ENCODE measurements at regions not wholly inside any gene's neighbourhood (a gene's known extent, or its start where the extent isn't known, plus 50 kb on each side); places are given as distances from the start of the nearest gene placed in this dataset.
"Not testable (repeated sequence)": the region's sequence is repeated elsewhere in the genome, so short reads cannot be mapped to it uniquely, and the experiment has no call there.

DNA sequence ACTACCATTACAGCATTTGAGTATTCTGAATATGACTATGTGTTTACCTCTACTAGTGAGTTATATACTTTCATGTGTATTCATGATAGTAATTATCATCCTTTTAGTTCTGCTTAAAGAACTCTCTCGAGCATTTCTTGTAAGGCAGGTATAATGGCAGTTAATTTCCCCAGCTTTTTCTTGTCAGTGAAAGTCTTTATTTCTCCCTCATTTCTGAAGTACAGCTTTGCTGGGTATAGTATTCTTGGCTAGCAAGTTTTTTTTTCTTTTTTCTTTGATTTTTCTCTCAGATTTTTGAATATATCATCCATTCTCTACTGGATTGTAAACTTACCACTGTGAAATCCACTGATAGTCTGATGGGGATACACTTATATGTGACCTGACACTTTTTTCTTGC, 165.9 kb upstream of the ARHGAP5 start:
- no peak overlapping the region for H3K4me2 ChIP-seq (ENCODE audit: low read depth, low read length, poor library complexity, severe bottlenecking)
- H3K4me3 ChIP-seq (ENCODE audit: low read length, poor library complexity, severe bottlenecking), result no peak overlapping the region
- no peaks in the 10 kb centered on the region for H3F3A ChIP-seq (ENCODE audit: low read depth)
- TF ChIP-seq, protein P1, sequence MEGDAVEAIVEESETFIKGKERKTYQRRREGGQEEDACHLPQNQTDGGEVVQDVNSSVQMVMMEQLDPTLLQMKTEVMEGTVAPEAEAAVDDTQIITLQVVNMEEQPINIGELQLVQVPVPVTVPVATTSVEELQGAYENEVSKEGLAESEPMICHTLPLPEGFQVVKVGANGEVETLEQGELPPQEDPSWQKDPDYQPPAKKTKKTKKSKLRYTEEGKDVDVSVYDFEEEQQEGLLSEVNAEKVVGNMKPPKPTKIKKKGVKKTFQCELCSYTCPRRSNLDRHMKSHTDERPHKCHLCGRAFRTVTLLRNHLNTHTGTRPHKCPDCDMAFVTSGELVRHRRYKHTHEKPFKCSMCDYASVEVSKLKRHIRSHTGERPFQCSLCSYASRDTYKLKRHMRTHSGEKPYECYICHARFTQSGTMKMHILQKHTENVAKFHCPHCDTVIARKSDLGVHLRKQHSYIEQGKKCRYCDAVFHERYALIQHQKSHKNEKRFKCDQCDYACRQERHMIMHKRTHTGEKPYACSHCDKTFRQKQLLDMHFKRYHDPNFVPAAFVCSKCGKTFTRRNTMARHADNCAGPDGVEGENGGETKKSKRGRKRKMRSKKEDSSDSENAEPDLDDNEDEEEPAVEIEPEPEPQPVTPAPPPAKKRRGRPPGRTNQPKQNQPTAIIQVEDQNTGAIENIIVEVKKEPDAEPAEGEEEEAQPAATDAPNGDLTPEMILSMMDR (conservative IDR thresholded peaks at IDR 0.05; ENCODE audit: low read length), result no peak
- no peak for TF ChIP-seq EZH2phosphoT487 (IDR thresholded peaks at IDR 0.05; ENCODE audit: borderline replicate concordance)
- H4K20me1 ChIP-seq (ENCODE audit: insufficient read depth, low read length, poor library complexity, severe bottlenecking), result no peaks in the 10 kb centered on the region
- H2AFZ ChIP-seq (ENCODE audit: low read length), result no peak overlapping the region
- H3K79me2 ChIP-seq (ENCODE audit: insufficient read depth, low read length), result no peaks in the 10 kb centered on the region
- no peaks in the 10 kb centered on the region for H3K27me3 ChIP-seq (ENCODE audit: insufficient read depth, low read length, poor library complexity, severe bottlenecking)
- no peaks in the 10 kb centered on the region for H3K9me2 ChIP-seq (replicated peaks; ENCODE audit: low read depth, low read length)
- H3K4me1 ChIP-seq (ENCODE audit: insufficient read depth, low read length, poor library complexity, severe bottlenecking), result no peaks in the 10 kb centered on the region
- H3K9ac ChIP-seq (ENCODE audit: low read depth, low read length, poor library complexity, severe bottlenecking), result no peak overlapping the region
- H3K9me3 ChIP-seq (ENCODE audit: insufficient read depth, low read depth, low read length), result peaks cover 13% of the 10 kb centered on the region; the same call in 1 of the 2 replicates
- no peaks in the 10 kb centered on the region for H3K36me3 ChIP-seq (ENCODE audit: insufficient read depth, low read length)

DNA sequence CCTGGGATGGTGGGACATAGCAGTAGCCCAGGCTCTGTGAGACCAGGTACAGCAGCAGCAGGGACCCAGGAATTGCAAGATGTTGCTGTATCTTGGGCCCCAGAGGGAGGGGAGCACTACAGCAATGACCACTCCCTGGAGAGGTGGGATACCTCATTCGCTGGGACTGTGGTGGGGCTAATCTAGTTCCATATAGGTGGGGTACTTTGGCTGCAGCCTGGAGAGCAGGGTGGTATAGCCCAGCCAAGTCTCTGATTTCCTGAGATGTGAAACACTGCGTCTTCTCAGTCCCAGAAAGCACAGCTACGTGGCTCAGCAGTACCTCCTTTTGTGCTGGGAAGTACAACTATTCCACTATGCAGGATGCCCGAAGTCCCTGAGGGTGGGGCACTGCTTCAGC, 163.7 kb upstream of the ARHGAP5 start:
- peaks cover 13% of the 10 kb centered on the region; the same call in 1 of the 2 replicates for H3K9me3 ChIP-seq (ENCODE audit: insufficient read depth, low read depth, low read length)
- H3K4me3 ChIP-seq (ENCODE audit: low read length, poor library complexity, severe bottlenecking), result no peak overlapping the region
- no peaks in the 10 kb centered on the region for H3K36me3 ChIP-seq (ENCODE audit: insufficient read depth, low read length)
- H3K4me2 ChIP-seq (ENCODE audit: low read depth, low read length, poor library complexity, severe bottlenecking), result no peak overlapping the region
- H3K4me1 ChIP-seq (ENCODE audit: insufficient read depth, low read length, poor library complexity, severe bottlenecking), result no peaks in the 10 kb centered on the region
- H4K20me1 ChIP-seq (ENCODE audit: insufficient read depth, low read length, poor library complexity, severe bottlenecking), result no peaks in the 10 kb centered on the region
- no peaks in the 10 kb centered on the region for H3K9me2 ChIP-seq (replicated peaks; ENCODE audit: low read depth, low read length)
- H3K79me2 ChIP-seq (ENCODE audit: insufficient read depth, low read length), result no peaks in the 10 kb centered on the region
- no peak overlapping the region for H2AFZ ChIP-seq (ENCODE audit: low read length)
- no peak overlapping the region for H3K9ac ChIP-seq (ENCODE audit: low read depth, low read length, poor library complexity, severe bottlenecking)
- no peak for TF ChIP-seq EZH2phosphoT487 (IDR thresholded peaks at IDR 0.05; ENCODE audit: borderline replicate concordance)
- TF ChIP-seq, protein P1 (conservative IDR thresholded peaks at IDR 0.05; ENCODE audit: low read length), result no peak
- H3K27me3 ChIP-seq (ENCODE audit: insufficient read depth, low read length, poor library complexity, severe bottlenecking), result no peaks in the 10 kb centered on the region
- no peaks in the 10 kb centered on the region for H3F3A ChIP-seq (ENCODE audit: low read depth)

DNA sequence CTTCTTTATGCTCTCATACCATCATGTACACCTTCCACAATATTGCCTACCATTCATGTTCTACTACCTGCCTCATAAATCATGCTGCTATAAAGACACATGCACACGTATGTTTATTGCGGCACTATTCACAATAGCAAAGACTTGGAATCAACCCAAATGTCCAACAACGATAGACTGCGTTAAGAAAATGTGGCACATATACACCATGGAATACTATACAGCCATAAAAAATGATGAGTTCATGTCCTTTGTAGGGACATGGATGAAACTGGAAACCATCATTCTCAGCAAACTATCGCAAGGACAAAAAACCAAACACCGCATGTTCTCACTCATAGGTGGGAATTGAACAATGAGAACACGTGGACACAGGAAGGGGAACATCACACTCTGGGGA, 158.8 kb upstream of the ARHGAP5 start:
- H3F3A ChIP-seq (ENCODE audit: low read depth); H3K9me3 ChIP-seq (ENCODE audit: insufficient read depth, low read depth, low read length); H3K4me2 ChIP-seq (ENCODE audit: low read depth, low read length, poor library complexity, severe bottlenecking); H3K4me3 ChIP-seq (ENCODE audit: low read length, poor library complexity, severe bottlenecking); H3K4me1 ChIP-seq (ENCODE audit: insufficient read depth, low read length, poor library complexity, severe bottlenecking); H3K79me2 ChIP-seq (ENCODE audit: insufficient read depth, low read length); H3K36me3 ChIP-seq (ENCODE audit: insufficient read depth, low read length); H3K27me3 ChIP-seq (ENCODE audit: insufficient read depth, low read length, poor library complexity, severe bottlenecking); H2AFZ ChIP-seq (ENCODE audit: low read length); H4K20me1 ChIP-seq (ENCODE audit: insufficient read depth, low read length, poor library complexity, severe bottlenecking); H3K9me2 ChIP-seq (replicated peaks; ENCODE audit: low read depth, low read length); H3K9ac ChIP-seq (ENCODE audit: low read depth, low read length, poor library complexity, severe bottlenecking): not testable (repeated sequence)

DNA sequence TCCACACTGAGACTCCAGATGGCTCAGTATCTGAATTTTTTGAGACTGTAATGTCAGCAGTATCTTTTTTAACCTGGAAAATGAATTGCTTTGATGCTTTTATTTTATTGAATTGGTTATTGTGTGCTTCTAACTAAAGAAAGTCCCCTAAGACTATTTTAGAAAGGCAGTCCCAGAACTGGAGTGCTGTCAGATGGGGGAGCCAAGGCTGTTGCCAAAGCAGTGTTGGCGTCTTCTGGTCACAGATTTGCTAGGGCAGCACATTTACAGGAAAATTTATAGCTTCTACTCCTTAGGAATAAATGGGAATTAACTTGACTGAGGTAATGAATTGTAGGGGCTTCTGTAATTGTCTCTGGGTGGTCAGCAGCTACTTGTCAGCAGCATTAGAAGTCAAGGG, 157.1 kb upstream of the ARHGAP5 start:
- no peaks in the 10 kb centered on the region for H4K20me1 ChIP-seq (ENCODE audit: insufficient read depth, low read length, poor library complexity, severe bottlenecking)
- H3K4me3 ChIP-seq (ENCODE audit: low read length, poor library complexity, severe bottlenecking), result no peak overlapping the region
- H3K4me1 ChIP-seq (ENCODE audit: insufficient read depth, low read length, poor library complexity, severe bottlenecking), result no peaks in the 10 kb centered on the region
- no peaks in the 10 kb centered on the region for H3K36me3 ChIP-seq (ENCODE audit: insufficient read depth, low read length)
- H3K9ac ChIP-seq (ENCODE audit: low read depth, low read length, poor library complexity, severe bottlenecking), result no peak overlapping the region
- H2AFZ ChIP-seq (ENCODE audit: low read length), result no peak overlapping the region
- TF ChIP-seq, protein P1 (conservative IDR thresholded peaks at IDR 0.05; ENCODE audit: low read length), result no peak
- no peak for TF ChIP-seq EZH2phosphoT487 (IDR thresholded peaks at IDR 0.05; ENCODE audit: borderline replicate concordance)
- H3K4me2 ChIP-seq (ENCODE audit: low read depth, low read length, poor library complexity, severe bottlenecking), result no peak overlapping the region
- no peaks in the 10 kb centered on the region for H3K9me2 ChIP-seq (replicated peaks; ENCODE audit: low read depth, low read length)
- H3K79me2 ChIP-seq (ENCODE audit: insufficient read depth, low read length), result no peaks in the 10 kb centered on the region
- H3F3A ChIP-seq (ENCODE audit: low read depth), result no peaks in the 10 kb centered on the region
- no peaks in the 10 kb centered on the region for H3K27me3 ChIP-seq (ENCODE audit: insufficient read depth, low read length, poor library complexity, severe bottlenecking)
- no peaks in the 10 kb centered on the region for H3K9me3 ChIP-seq (ENCODE audit: insufficient read depth, low read depth, low read length)
